ENCODE measurements at regions not wholly inside any gene's neighbourhood (a gene's known extent, or its start where the extent isn't known, plus 50 kb on each side); places are given as distances from the start of the nearest gene placed in this dataset.
A peak's percentile ranks its signal among the peaks of the same experiment; 100 is the strongest.

DNA sequence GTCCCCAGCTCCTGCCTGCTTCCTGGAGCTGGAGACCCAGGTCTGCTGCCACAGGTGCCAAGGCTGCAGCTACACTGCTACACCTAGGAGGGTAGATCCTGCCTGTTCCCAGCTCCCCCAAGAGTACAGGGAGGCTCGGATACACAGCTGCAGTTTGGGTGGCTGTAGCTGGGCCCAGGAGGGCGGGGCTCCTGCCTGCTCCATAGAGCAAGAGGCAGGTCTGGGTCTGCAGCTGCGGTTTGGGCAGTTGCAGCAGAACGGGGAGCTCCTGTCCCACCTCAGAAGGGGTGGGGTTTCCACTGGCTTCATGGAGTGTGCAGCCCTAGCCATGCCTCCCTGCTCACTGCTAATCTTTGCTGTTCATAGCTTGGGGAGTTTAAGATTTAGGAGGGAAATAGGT, 199.0 kb downstream of the NUFIP1 start:
- H2AFZ ChIP-seq (ENCODE audit: low read depth, low read length) = no peak overlapping the region
- no peaks in the 10 kb centered on the region for H3K4me1 ChIP-seq (ENCODE audit: insufficient read depth, low read length)
- H3K4me3 ChIP-seq (ENCODE audit: low read depth in 1 of 2, low read length in 2 of 2) = no peak overlapping the region
- H3K36me3 ChIP-seq (ENCODE audit: insufficient read depth, low read length) = no peaks in the 10 kb centered on the region
- peak; percentile 12 for DNase-seq
- H3K9ac ChIP-seq (ENCODE audit: low read depth, low read length) = no peak overlapping the region
- H4K20me1 ChIP-seq (ENCODE audit: insufficient read depth, low read length) = no peaks in the 10 kb centered on the region
- H3K27me3 ChIP-seq (ENCODE audit: insufficient read depth, low read length, poor library complexity) = no peaks in the 10 kb centered on the region
- no peaks in the 10 kb centered on the region for H3K9me3 ChIP-seq (ENCODE audit: insufficient read depth, low read length, severe bottlenecking)
- ATAC-seq (ENCODE audit: insufficient read depth, low read depth) = peak; percentile 53; the same call in 2 of the 3 replicates
- no peaks in the 10 kb centered on the region for H3K79me2 ChIP-seq (ENCODE audit: insufficient read depth, low read length)
- no peak overlapping the region for H3K4me2 ChIP-seq (ENCODE audit: insufficient read depth, low read length)
- no peak overlapping the region for H3K27ac ChIP-seq (ENCODE audit: low read length)
- TF ChIP-seq, protein P1, sequence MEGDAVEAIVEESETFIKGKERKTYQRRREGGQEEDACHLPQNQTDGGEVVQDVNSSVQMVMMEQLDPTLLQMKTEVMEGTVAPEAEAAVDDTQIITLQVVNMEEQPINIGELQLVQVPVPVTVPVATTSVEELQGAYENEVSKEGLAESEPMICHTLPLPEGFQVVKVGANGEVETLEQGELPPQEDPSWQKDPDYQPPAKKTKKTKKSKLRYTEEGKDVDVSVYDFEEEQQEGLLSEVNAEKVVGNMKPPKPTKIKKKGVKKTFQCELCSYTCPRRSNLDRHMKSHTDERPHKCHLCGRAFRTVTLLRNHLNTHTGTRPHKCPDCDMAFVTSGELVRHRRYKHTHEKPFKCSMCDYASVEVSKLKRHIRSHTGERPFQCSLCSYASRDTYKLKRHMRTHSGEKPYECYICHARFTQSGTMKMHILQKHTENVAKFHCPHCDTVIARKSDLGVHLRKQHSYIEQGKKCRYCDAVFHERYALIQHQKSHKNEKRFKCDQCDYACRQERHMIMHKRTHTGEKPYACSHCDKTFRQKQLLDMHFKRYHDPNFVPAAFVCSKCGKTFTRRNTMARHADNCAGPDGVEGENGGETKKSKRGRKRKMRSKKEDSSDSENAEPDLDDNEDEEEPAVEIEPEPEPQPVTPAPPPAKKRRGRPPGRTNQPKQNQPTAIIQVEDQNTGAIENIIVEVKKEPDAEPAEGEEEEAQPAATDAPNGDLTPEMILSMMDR (IDR thresholded peaks at IDR 0.05; ENCODE audit: borderline replicate concordance, extremely low read depth, low read length, poor library complexity, severe bottlenecking) = no peak
- no peak for TF ChIP-seq EZH2 (IDR thresholded peaks at IDR 0.05; ENCODE audit: borderline replicate concordance, low read depth, low read length, severe bottlenecking)

DNA sequence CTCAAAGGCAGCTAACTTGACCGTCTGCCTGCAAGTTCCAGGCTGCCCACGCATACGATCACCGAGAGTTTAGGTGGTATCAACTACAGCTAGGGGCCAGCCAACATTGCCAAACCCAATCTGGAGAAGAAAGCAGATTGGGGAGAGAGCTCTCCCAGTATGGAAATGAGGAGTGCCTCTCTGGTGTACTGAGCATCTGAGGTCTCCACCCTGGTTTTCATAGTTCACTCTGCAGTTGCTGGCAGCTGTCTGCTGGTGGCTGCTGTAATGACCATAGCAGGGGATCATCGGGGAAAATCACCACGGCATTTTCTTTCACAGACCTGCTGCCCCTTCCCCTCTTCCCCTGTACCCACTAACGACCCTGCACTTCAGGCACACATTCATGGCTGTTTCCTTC, 201.7 kb downstream of the NUFIP1 start:
- no peaks in the 10 kb centered on the region for H3K36me3 ChIP-seq (ENCODE audit: insufficient read depth, low read length)
- no peaks in the 10 kb centered on the region for H3K4me1 ChIP-seq (ENCODE audit: insufficient read depth, low read length)
- H3K9ac ChIP-seq (ENCODE audit: low read depth, low read length) = no peak overlapping the region
- H4K20me1 ChIP-seq (ENCODE audit: insufficient read depth, low read length) = no peaks in the 10 kb centered on the region
- TF ChIP-seq, protein P1 (IDR thresholded peaks at IDR 0.05; ENCODE audit: borderline replicate concordance, extremely low read depth, low read length, poor library complexity, severe bottlenecking) = no peak
- TF ChIP-seq EZH2 (IDR thresholded peaks at IDR 0.05; ENCODE audit: borderline replicate concordance, low read depth, low read length, severe bottlenecking) = no peak
- H3K79me2 ChIP-seq (ENCODE audit: insufficient read depth, low read length) = no peaks in the 10 kb centered on the region
- H3K4me3 ChIP-seq (ENCODE audit: low read depth in 1 of 2, low read length in 2 of 2) = no peak overlapping the region
- no peak for DNase-seq
- no peak overlapping the region for H3K4me2 ChIP-seq (ENCODE audit: insufficient read depth, low read length)
- no peak overlapping the region for H3K27ac ChIP-seq (ENCODE audit: low read length)
- H3K9me3 ChIP-seq (ENCODE audit: insufficient read depth, low read length, severe bottlenecking) = no peaks in the 10 kb centered on the region
- H2AFZ ChIP-seq (ENCODE audit: low read depth, low read length) = no peak overlapping the region
- no peak for ATAC-seq (ENCODE audit: insufficient read depth, low read depth)
- no peaks in the 10 kb centered on the region for H3K27me3 ChIP-seq (ENCODE audit: insufficient read depth, low read length, poor library complexity)

DNA sequence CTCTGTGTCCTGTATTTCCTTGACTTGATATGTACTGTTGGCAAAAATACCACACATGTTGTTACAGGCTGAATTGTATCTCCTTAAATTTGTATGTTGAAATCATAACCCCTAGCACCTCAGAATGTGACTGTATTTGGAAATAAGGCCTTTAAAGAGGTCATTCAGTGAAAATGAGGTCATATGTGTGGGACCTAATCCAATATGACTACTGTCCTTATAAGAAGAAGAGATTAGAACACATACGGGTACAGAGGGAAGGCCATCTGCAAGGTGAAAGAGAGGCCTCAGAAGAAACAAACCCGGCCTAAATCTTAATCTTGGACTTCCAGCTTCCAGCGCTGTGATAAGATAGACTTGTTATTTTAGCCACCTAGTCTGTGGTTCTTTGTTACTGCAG, 202.5 kb downstream of the NUFIP1 start:
- H3K9me3 ChIP-seq (ENCODE audit: insufficient read depth, low read length, severe bottlenecking) = no peaks in the 10 kb centered on the region
- no peak overlapping the region for H3K4me2 ChIP-seq (ENCODE audit: insufficient read depth, low read length)

More for the DNA sequence above, 202.5 kb downstream of the NUFIP1 start:
- H4K20me1 ChIP-seq (ENCODE audit: insufficient read depth, low read length) = no peaks in the 10 kb centered on the region
- no peak overlapping the region for H3K9ac ChIP-seq (ENCODE audit: low read depth, low read length)
- H3K36me3 ChIP-seq (ENCODE audit: insufficient read depth, low read length) = no peaks in the 10 kb centered on the region
- DNase-seq = no peak
- no peaks in the 10 kb centered on the region for H3K79me2 ChIP-seq (ENCODE audit: insufficient read depth, low read length)
- no peaks in the 10 kb centered on the region for H3K27me3 ChIP-seq (ENCODE audit: insufficient read depth, low read length, poor library complexity)
- no peak for ATAC-seq (ENCODE audit: insufficient read depth, low read depth)
- H3K27ac ChIP-seq (ENCODE audit: low read length) = no peak overlapping the region
- no peak overlapping the region for H2AFZ ChIP-seq (ENCODE audit: low read depth, low read length)
- TF ChIP-seq EZH2 (IDR thresholded peaks at IDR 0.05; ENCODE audit: borderline replicate concordance, low read depth, low read length, severe bottlenecking) = no peak
- TF ChIP-seq, protein P1 (IDR thresholded peaks at IDR 0.05; ENCODE audit: borderline replicate concordance, extremely low read depth, low read length, poor library complexity, severe bottlenecking) = no peak
- H3K4me1 ChIP-seq (ENCODE audit: insufficient read depth, low read length) = no peaks in the 10 kb centered on the region
- no peak overlapping the region for H3K4me3 ChIP-seq (ENCODE audit: low read depth in 1 of 2, low read length in 2 of 2)
